H9 (cell line): ENCODE measurements at regions not wholly inside any gene's neighbourhood (a gene's known extent, or its start where the extent isn't known, plus 50 kb on each side); places are given as distances from the start of the nearest gene placed in this dataset.
A peak's percentile ranks its signal among the peaks of the same experiment; 100 is the strongest.

Experiments used
- DNase-seq: peaks from one replicate; pipeline ENCODE4 v3.0.0-alpha.2; 2017
- H2AFZ ChIP-seq: one replicate; pipeline ENCODE4 v1.6.1; 2013; ENCODE audit warnings: mild to moderate bottlenecking, low read length, control low read depth, moderate library complexity
- H2AK5ac ChIP-seq: 2 replicates; pipeline ENCODE4 v1.6.1; 2013; ENCODE audit warnings: low read length, control low read depth, mixed read lengths; ENCODE audit not compliant: insufficient read length
- H2BK120ac ChIP-seq: one replicate; pipeline ENCODE4 v1.6.1; 2013; ENCODE audit warnings: low read depth, mild to moderate bottlenecking, low read length, control low read depth, inconsistent platforms; ENCODE audit not compliant: poor library complexity, severe bottlenecking
- H2BK12ac ChIP-seq: 2 replicates; pipeline ENCODE4 v1.6.1; 2013; ENCODE audit warnings: low read length, control low read depth, mixed read lengths, low read depth; ENCODE audit not compliant: insufficient read length
- H2BK15ac ChIP-seq: 2 replicates; pipeline ENCODE4 v1.6.1; 2013; ENCODE audit warnings: low read depth, low read length, control low read depth
- H2BK20ac ChIP-seq: one replicate; pipeline ENCODE4 v1.6.1; 2013; ENCODE audit warnings: low read depth, mild to moderate bottlenecking, low read length, control low read depth, inconsistent platforms; ENCODE audit not compliant: poor library complexity, severe bottlenecking
- H2BK5ac ChIP-seq: 2 replicates; pipeline ENCODE4 v1.6.1; 2013; ENCODE audit warnings: low read length, control low read depth, mixed read lengths; ENCODE audit not compliant: insufficient read length
- H3K14ac ChIP-seq: 2 replicates; pipeline ENCODE4 v1.6.1; 2013; ENCODE audit warnings: low read length, control low read depth; ENCODE audit not compliant: insufficient read depth
- H3K18ac ChIP-seq: 2 replicates; pipeline ENCODE4 v1.6.1; 2013; ENCODE audit warnings: low read depth, mild to moderate bottlenecking, mixed read lengths, low read length, control low read depth; ENCODE audit not compliant: insufficient read length
- H3K23ac ChIP-seq: 2 replicates; pipeline ENCODE4 v1.6.1; 2013; ENCODE audit warnings: low read length, control low read depth, mixed read lengths, low read depth; ENCODE audit not compliant: insufficient read length
- H3K23me2 ChIP-seq: 2 replicates; pipeline ENCODE4 v1.6.1; 2013; ENCODE audit warnings: low read depth, mild to moderate bottlenecking, mixed read lengths, low read length, control low read depth; ENCODE audit not compliant: insufficient read length, poor library complexity, severe bottlenecking
- H3K27ac ChIP-seq: 2 replicates; pipeline ENCODE4 v1.5.1; 2013; ENCODE audit warnings: low read length, control low read depth, mixed read lengths, low read depth; ENCODE audit not compliant: insufficient read length
- H3K27me3 ChIP-seq: 2 replicates; pipeline ENCODE4 v1.6.1; 2013; ENCODE audit warnings: low read length, control low read depth, inconsistent platforms; ENCODE audit not compliant: insufficient read depth
- H3K4ac ChIP-seq: 2 replicates; pipeline ENCODE4 v1.6.1; 2013; ENCODE audit warnings: low read depth, mild to moderate bottlenecking, control low read depth, inconsistent platforms, low read length, moderate library complexity
- H3K4me1 ChIP-seq: 2 replicates; pipeline ENCODE4 v1.6.1; 2013; ENCODE audit warnings: low read length, control low read depth, inconsistent platforms; ENCODE audit not compliant: insufficient read depth
- H3K4me2 ChIP-seq: 2 replicates; pipeline ENCODE4 v1.6.1; 2013; ENCODE audit warnings: low read length, control low read depth, mixed read lengths; ENCODE audit not compliant: insufficient read length, insufficient read depth
- H3K56ac ChIP-seq: 2 replicates; pipeline ENCODE4 v1.6.1; 2013; ENCODE audit warnings: low read depth, mild to moderate bottlenecking, mixed read lengths, low read length, control low read depth; ENCODE audit not compliant: insufficient read length
- H3K79me1 ChIP-seq: 2 replicates; pipeline ENCODE4 v1.6.1; 2013; ENCODE audit warnings: low read depth, mild to moderate bottlenecking, moderate library complexity, low read length, control low read depth, inconsistent platforms; ENCODE audit not compliant: insufficient read depth, poor library complexity, severe bottlenecking
- H3K79me2 ChIP-seq: 2 replicates; pipeline ENCODE4 v1.6.1; 2013; ENCODE audit warnings: low read length, control low read depth, inconsistent platforms; ENCODE audit not compliant: insufficient read depth
- H3K9ac ChIP-seq: 2 replicates; pipeline ENCODE4 v1.6.1; 2013; ENCODE audit warnings: low read length, control low read depth, mixed read lengths; ENCODE audit not compliant: insufficient read length; ENCODE audit errors: extremely low read depth
- H3K9me3 ChIP-seq: one replicate; pipeline ENCODE4 v1.6.1; 2013; ENCODE audit warnings: low read depth, low read length, inconsistent platforms; ENCODE audit not compliant: control insufficient read depth
- H3T11ph ChIP-seq: one replicate; pipeline ENCODE4 v1.6.1; 2013; ENCODE audit warnings: mild to moderate bottlenecking, low read length, control low read depth, inconsistent platforms
- H4K20me1 ChIP-seq: one replicate; pipeline ENCODE4 v1.6.1; 2013; ENCODE audit not compliant: control insufficient read depth, insufficient read length, insufficient read depth
- H4K5ac ChIP-seq: 2 replicates; pipeline ENCODE4 v1.6.1; 2013; ENCODE audit warnings: low read depth, mild to moderate bottlenecking, mixed read lengths, low read length, control low read depth; ENCODE audit not compliant: insufficient read length
- H4K8ac ChIP-seq: replicated peaks from 2 replicates; pipeline ENCODE4 v1.6.1; 2013; ENCODE audit warnings: low read length, control low read depth, mixed read lengths, low read depth; ENCODE audit not compliant: insufficient read length
- H4K91ac ChIP-seq: 2 replicates; pipeline ENCODE4 v1.6.1; 2013; ENCODE audit warnings: low read depth, mild to moderate bottlenecking, moderate library complexity, mixed read lengths, low read length, control low read depth; ENCODE audit not compliant: insufficient read length
- H3K27ac Mint-ChIP-seq, 3 experiments: 2 replicates in 2 of 3; 3 replicates in 1 of 3; pipeline ENCODE4 v1.8.0; 2020 to 2021; ENCODE audit warnings: mixed read lengths in 3 of 3, mild to moderate bottlenecking in 1 of 3, moderate library complexity in 1 of 3
- H3K27me3 Mint-ChIP-seq: 2 replicates; pipeline ENCODE4 v1.8.0; 2021; ENCODE audit warnings: low read depth, mild to moderate bottlenecking, moderate library complexity, mixed read lengths
- H3K36me3 Mint-ChIP-seq, 3 experiments: 2 replicates in 2 of 3; 3 replicates in 1 of 3; pipeline ENCODE4 v1.8.0; 2020 to 2021; ENCODE audit warnings: low read depth in 3 of 3, mixed read lengths in 3 of 3; ENCODE audit not compliant: insufficient read depth in 1 of 3
- H3K4me1 Mint-ChIP-seq, 2 experiments: 2 replicates each; pipeline ENCODE4 v1.8.0; 2020; ENCODE audit warnings: mixed read lengths in 2 of 2
- H3K4me3 Mint-ChIP-seq, 2 experiments: 2 replicates in 1 of 2; 3 replicates in 1 of 2; pipeline ENCODE4 v1.8.0; 2020 to 2021; ENCODE audit warnings: mild to moderate bottlenecking in 2 of 2, mixed read lengths in 2 of 2, moderate library complexity in 1 of 2
- H3K9me3 Mint-ChIP-seq, 2 experiments: 2 replicates in 1 of 2; 3 replicates in 1 of 2; pipeline ENCODE4 v1.8.0; 2020; ENCODE audit warnings: mild to moderate bottlenecking in 2 of 2, mixed read lengths in 2 of 2, moderate library complexity in 1 of 2
- WGBS: extraction: QIAGEN DNeasy Blood & Tissue Kit; methylation state at CpG from one replicate; pipeline ENCODE4 v1.1.7; 2013; ENCODE audit warnings: missing lambda C conversion rate, low lambda C conversion rate, mixed read lengths; ENCODE audit not compliant: insufficient read length; ENCODE audit errors: extremely low coverage; 5-methylcytosine and 5-hydroxymethylcytosine counted together
- TF ChIP-seq, protein P1 (sequence below): fragments of 200-600 bp; sonication (generic); conservative IDR thresholded peaks from 3 replicates; pipeline ENCODE4 v1.8.0; 2021; ENCODE audit warnings: antibody characterized with exemption, mild to moderate bottlenecking

DNA sequence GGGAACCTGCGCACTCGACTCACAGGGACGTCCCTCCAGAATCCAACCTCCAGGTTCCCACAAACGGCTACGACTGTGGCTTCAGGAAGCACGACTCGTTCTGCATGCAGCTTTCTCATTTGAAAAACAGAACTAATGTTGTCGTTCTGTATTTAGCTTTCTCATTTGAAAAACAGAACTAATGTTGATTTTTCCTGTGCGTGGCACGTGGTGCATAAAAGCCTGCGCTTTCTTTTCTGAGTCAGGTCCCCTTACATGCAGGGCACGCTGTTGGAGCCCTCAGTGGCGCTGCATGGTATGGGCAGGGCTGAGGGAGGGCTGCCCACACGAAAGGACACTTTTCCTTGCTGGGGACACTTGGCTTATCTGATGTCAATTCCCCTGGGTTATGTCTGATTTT, 124.3 kb downstream of the TMEM18 start:
- Histone ChIP-seq H3K4ac (no peak overlapping the region), H3K79me2 (no peaks in the 10 kb centered on the region), H3K56ac (no peak overlapping the region), H2BK120ac (no peak overlapping the region), H2BK20ac (no peak overlapping the region), H3K9ac (no peak overlapping the region), H3K14ac (no peak overlapping the region), H2BK15ac (no peak overlapping the region), H2BK12ac (no peak overlapping the region), H4K8ac (no peak overlapping the region), H3K18ac (no peak overlapping the region), H3K79me1 (no peaks in the 10 kb centered on the region), H2BK5ac (no peak overlapping the region), H3K4me1 (peaks cover 2% of the 10 kb centered on the region; the same call in 1 of the 2 replicates), H3K9me3 (no peaks in the 10 kb centered on the region), H4K5ac (no peak overlapping the region), H3K27me3 (no peaks in the 10 kb centered on the region), H2AK5ac (no peak overlapping the region), H3K27ac (no peak overlapping the region), H4K20me1 (no peaks in the 10 kb centered on the region), H3K23me2 (no peaks in the 10 kb centered on the region), H3T11ph (no peak overlapping the region), H3K4me2 (no peak overlapping the region), H4K91ac (no peak overlapping the region), H3K23ac (no peak overlapping the region), H2AFZ (no peak overlapping the region)
- H3K4me1 Mint-ChIP-seq = peaks cover 10 to 11% of the 10 kb centered on the region in 2 experiments
- H3K27me3 Mint-ChIP-seq = peaks cover 11% of the 10 kb centered on the region
- H3K27ac Mint-ChIP-seq = peak overlapping the region in 1 of 3 experiments; percentile 82; a peak in 1 of 7 replicates
- H3K4me3 Mint-ChIP-seq = no peak overlapping the region
- WGBS = no CpG with 5 or more reads among the region's 14 CpGs
- no peaks in the 10 kb centered on the region; a peak in 1 of 5 replicates for H3K9me3 Mint-ChIP-seq
- no peak for DNase-seq
- TF ChIP-seq, protein P1, sequence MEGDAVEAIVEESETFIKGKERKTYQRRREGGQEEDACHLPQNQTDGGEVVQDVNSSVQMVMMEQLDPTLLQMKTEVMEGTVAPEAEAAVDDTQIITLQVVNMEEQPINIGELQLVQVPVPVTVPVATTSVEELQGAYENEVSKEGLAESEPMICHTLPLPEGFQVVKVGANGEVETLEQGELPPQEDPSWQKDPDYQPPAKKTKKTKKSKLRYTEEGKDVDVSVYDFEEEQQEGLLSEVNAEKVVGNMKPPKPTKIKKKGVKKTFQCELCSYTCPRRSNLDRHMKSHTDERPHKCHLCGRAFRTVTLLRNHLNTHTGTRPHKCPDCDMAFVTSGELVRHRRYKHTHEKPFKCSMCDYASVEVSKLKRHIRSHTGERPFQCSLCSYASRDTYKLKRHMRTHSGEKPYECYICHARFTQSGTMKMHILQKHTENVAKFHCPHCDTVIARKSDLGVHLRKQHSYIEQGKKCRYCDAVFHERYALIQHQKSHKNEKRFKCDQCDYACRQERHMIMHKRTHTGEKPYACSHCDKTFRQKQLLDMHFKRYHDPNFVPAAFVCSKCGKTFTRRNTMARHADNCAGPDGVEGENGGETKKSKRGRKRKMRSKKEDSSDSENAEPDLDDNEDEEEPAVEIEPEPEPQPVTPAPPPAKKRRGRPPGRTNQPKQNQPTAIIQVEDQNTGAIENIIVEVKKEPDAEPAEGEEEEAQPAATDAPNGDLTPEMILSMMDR = no peak
- no peaks in the 10 kb centered on the region for H3K36me3 Mint-ChIP-seq
